ENCODE measurements at regions not wholly inside any gene's neighbourhood (a gene's known extent, or its start where the extent isn't known, plus 50 kb on each side); places are given as distances from the start of the nearest gene placed in this dataset.
"Not testable (repeated sequence)": the region's sequence is repeated elsewhere in the genome, so short reads cannot be mapped to it uniquely, and the experiment has no call there.

- Histone ChIP-seq H3K4me3 (ENCODE audit: low read depth, low read length) (no peak overlapping the region), H3K27me3 (ENCODE audit: control insufficient read depth, insufficient read depth, low read length) (no peaks in the 10 kb centered on the region), H3K36me3 (ENCODE audit: control insufficient read depth, insufficient read depth, low read length) (no peaks in the 10 kb centered on the region)
- DNase-seq (ENCODE audit: low read depth) = no peak
- TF ChIP-seq CTCF (IDR thresholded peaks at IDR 0.05; ENCODE audit: insufficient read depth, low read length, severe bottlenecking) = no peak
- FAIRE-seq = no peak
These were observed 129.7 kb upstream of the CDIN1 start for GRCh38 chr15:36449662-36450145.

GRCh38 chr15:36454244-36454643 is 125.2 kb upstream of the CDIN1 start:
- H3K4me3 ChIP-seq (ENCODE audit: low read depth, low read length); FAIRE-seq; DNase-seq (ENCODE audit: low read depth); H3K36me3 ChIP-seq (ENCODE audit: control insufficient read depth, insufficient read depth, low read length); H3K27me3 ChIP-seq (ENCODE audit: control insufficient read depth, insufficient read depth, low read length): not testable (repeated sequence)

- no peaks in the 10 kb centered on the region for H3K27me3 ChIP-seq (ENCODE audit: control insufficient read depth, insufficient read depth, low read length)
- TF ChIP-seq CTCF (IDR thresholded peaks at IDR 0.05; ENCODE audit: insufficient read depth, low read length, severe bottlenecking) = no peak
- no peaks in the 10 kb centered on the region for H3K36me3 ChIP-seq (ENCODE audit: control insufficient read depth, insufficient read depth, low read length)
- FAIRE-seq (no peak), DNase-seq (ENCODE audit: low read depth) (no peak)
- H3K4me3 ChIP-seq (ENCODE audit: low read depth, low read length) = no peak overlapping the region
These were observed 121.0 kb upstream of the CDIN1 start for GRCh38 chr15:36458411-36458810.

GRCh38 chr15:36465304-36465703 is 114.1 kb upstream of the CDIN1 start:
- TF ChIP-seq CTCF (IDR thresholded peaks at IDR 0.05; ENCODE audit: insufficient read depth, low read length, severe bottlenecking) = no peak
- Histone ChIP-seq H3K27me3 (ENCODE audit: control insufficient read depth, insufficient read depth, low read length) (no peaks in the 10 kb centered on the region), H3K4me3 (ENCODE audit: low read depth, low read length) (no peak overlapping the region), H3K36me3 (ENCODE audit: control insufficient read depth, insufficient read depth, low read length) (no peaks in the 10 kb centered on the region)
- DNase-seq (ENCODE audit: low read depth) = no peak
- no peak for FAIRE-seq

GRCh38 chr15:36468746-36469145 is 110.7 kb upstream of the CDIN1 start:
- DNase-seq (ENCODE audit: low read depth) (peak; percentile 93), FAIRE-seq (peak; percentile 91)
- Histone ChIP-seq H3K36me3 (ENCODE audit: control insufficient read depth, insufficient read depth, low read length) (no peaks in the 10 kb centered on the region), H3K4me3 (ENCODE audit: low read depth, low read length) (no peak overlapping the region), H3K27me3 (ENCODE audit: control insufficient read depth, insufficient read depth, low read length) (no peaks in the 10 kb centered on the region)
- TF ChIP-seq CTCF (IDR thresholded peaks at IDR 0.05; ENCODE audit: insufficient read depth, low read length, severe bottlenecking) = no peak

GRCh38 chr15:36469311-36469966 is 110.0 kb upstream of the CDIN1 start:
- FAIRE-seq (no peak), DNase-seq (ENCODE audit: low read depth) (peak; percentile 45)
- H3K4me3 ChIP-seq (ENCODE audit: low read depth, low read length) = no peak overlapping the region

More at GRCh38 chr15:36469311-36469966, 110.0 kb upstream of the CDIN1 start:
- Histone ChIP-seq H3K27me3 (ENCODE audit: control insufficient read depth, insufficient read depth, low read length) (no peaks in the 10 kb centered on the region), H3K36me3 (ENCODE audit: control insufficient read depth, insufficient read depth, low read length) (no peaks in the 10 kb centered on the region)
- TF ChIP-seq CTCF (IDR thresholded peaks at IDR 0.05; ENCODE audit: insufficient read depth, low read length, severe bottlenecking) = no peak
